SK-N-SH (cell line): ENCODE measurements at regions not wholly inside any gene's neighbourhood (a gene's known extent, or its start where the extent isn't known, plus 50 kb on each side); places are given as distances from the start of the nearest gene placed in this dataset.

ENCODE experiments used
- NFIC ChIP-seq: IDR thresholded peaks from 2 replicates; pipeline ENCODE4 v1.4.0; 2012; ENCODE audit warnings: borderline replicate concordance
- TF ChIP-seq, protein P1 (sequence below): fragments of 200-600 bp; sonication (generic); IDR thresholded peaks from 2 replicates; pipeline ENCODE4 v1.6.1; 2017; ENCODE audit warnings: antibody characterized with exemption, mild to moderate bottlenecking, moderate library complexity

DNA sequence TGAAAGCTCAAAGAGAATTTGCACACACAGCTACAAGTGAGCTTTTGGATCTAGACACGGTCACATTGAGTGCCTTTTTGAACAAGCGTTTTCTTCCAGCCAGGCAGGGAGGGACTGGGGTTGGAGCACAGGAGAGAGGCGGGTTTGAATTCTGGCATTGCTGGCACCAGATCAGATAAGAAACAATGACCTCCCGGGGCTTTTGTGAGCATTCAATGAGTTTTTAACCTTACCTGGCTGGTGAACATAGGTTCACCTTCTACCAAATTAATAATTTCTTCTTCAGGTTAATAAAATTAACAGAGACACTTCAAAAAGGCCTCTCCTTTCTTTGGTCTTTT lies 312.9 kb upstream of the MSX2 start:
- no peak for TF ChIP-seq NFIC
- TF ChIP-seq, protein P1, sequence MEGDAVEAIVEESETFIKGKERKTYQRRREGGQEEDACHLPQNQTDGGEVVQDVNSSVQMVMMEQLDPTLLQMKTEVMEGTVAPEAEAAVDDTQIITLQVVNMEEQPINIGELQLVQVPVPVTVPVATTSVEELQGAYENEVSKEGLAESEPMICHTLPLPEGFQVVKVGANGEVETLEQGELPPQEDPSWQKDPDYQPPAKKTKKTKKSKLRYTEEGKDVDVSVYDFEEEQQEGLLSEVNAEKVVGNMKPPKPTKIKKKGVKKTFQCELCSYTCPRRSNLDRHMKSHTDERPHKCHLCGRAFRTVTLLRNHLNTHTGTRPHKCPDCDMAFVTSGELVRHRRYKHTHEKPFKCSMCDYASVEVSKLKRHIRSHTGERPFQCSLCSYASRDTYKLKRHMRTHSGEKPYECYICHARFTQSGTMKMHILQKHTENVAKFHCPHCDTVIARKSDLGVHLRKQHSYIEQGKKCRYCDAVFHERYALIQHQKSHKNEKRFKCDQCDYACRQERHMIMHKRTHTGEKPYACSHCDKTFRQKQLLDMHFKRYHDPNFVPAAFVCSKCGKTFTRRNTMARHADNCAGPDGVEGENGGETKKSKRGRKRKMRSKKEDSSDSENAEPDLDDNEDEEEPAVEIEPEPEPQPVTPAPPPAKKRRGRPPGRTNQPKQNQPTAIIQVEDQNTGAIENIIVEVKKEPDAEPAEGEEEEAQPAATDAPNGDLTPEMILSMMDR = no peak
